Panc1 (cell line): ENCODE measurements at regions not wholly inside any gene's neighbourhood (a gene's known extent, or its start where the extent isn't known, plus 50 kb on each side); places are given as distances from the start of the nearest gene placed in this dataset.

Experiments used
- POLR2AphosphoS5 ChIP-seq: IDR thresholded peaks from 2 replicates; pipeline ENCODE4 v1.6.1; 2012; ENCODE audit warnings: mild to moderate bottlenecking, low read depth, low read length, moderate library complexity
- SIN3A ChIP-seq: IDR thresholded peaks from 2 replicates; pipeline ENCODE4 v1.6.1; 2012; ENCODE audit warnings: low read depth, mild to moderate bottlenecking, low read length, moderate library complexity, borderline replicate concordance; ENCODE audit not compliant: insufficient read depth
- TCF7L2 ChIP-seq: IDR thresholded peaks from 2 replicates; pipeline ENCODE4 v1.6.1; 2011; ENCODE audit warnings: mild to moderate bottlenecking, low read depth, low read length, inconsistent platforms
- TF ChIP-seq, protein P1 (sequence below): fragments of 450-650 bp; IDR thresholded peaks from 2 replicates; pipeline ENCODE4 v1.5.1; 2017; ENCODE audit warnings: mild to moderate bottlenecking
- TF ChIP-seq, protein P2 (sequence below), 2 experiments: IDR thresholded peaks; 2 replicates each; pipeline ENCODE4 v1.6.1; 2011 to 2012; ENCODE audit warnings: low read depth in 2 of 2, control low read depth in 1 of 2, low read length in 1 of 2, mild to moderate bottlenecking in 1 of 2, moderate library complexity in 1 of 2; ENCODE audit not compliant: insufficient read depth in 1 of 2

DNA sequence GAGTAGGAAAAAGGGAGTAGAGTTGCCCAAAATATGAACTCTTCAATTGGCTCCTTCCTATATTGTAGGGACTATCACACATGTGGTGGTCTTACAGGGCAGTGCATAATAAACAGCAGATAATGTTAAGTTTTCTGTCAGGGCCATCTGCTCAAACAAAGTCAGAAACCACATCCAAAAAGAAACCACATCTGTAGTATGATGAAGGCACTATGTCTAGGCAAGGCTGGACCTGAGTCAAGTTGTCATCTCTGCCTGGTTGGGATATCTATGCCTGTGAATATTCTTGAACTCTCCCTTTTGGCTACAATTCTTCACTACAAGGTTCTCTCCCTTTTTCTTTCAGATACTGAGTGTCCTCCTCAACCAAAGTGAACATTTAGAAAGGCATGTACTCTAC is 109.4 kb upstream of the C1GALT1C1 start:
- TF ChIP-seq, protein P1, sequence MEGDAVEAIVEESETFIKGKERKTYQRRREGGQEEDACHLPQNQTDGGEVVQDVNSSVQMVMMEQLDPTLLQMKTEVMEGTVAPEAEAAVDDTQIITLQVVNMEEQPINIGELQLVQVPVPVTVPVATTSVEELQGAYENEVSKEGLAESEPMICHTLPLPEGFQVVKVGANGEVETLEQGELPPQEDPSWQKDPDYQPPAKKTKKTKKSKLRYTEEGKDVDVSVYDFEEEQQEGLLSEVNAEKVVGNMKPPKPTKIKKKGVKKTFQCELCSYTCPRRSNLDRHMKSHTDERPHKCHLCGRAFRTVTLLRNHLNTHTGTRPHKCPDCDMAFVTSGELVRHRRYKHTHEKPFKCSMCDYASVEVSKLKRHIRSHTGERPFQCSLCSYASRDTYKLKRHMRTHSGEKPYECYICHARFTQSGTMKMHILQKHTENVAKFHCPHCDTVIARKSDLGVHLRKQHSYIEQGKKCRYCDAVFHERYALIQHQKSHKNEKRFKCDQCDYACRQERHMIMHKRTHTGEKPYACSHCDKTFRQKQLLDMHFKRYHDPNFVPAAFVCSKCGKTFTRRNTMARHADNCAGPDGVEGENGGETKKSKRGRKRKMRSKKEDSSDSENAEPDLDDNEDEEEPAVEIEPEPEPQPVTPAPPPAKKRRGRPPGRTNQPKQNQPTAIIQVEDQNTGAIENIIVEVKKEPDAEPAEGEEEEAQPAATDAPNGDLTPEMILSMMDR, result no peak
- no peak for TF ChIP-seq POLR2AphosphoS5
- TF ChIP-seq SIN3A, result no peak
- TF ChIP-seq, protein P2, sequence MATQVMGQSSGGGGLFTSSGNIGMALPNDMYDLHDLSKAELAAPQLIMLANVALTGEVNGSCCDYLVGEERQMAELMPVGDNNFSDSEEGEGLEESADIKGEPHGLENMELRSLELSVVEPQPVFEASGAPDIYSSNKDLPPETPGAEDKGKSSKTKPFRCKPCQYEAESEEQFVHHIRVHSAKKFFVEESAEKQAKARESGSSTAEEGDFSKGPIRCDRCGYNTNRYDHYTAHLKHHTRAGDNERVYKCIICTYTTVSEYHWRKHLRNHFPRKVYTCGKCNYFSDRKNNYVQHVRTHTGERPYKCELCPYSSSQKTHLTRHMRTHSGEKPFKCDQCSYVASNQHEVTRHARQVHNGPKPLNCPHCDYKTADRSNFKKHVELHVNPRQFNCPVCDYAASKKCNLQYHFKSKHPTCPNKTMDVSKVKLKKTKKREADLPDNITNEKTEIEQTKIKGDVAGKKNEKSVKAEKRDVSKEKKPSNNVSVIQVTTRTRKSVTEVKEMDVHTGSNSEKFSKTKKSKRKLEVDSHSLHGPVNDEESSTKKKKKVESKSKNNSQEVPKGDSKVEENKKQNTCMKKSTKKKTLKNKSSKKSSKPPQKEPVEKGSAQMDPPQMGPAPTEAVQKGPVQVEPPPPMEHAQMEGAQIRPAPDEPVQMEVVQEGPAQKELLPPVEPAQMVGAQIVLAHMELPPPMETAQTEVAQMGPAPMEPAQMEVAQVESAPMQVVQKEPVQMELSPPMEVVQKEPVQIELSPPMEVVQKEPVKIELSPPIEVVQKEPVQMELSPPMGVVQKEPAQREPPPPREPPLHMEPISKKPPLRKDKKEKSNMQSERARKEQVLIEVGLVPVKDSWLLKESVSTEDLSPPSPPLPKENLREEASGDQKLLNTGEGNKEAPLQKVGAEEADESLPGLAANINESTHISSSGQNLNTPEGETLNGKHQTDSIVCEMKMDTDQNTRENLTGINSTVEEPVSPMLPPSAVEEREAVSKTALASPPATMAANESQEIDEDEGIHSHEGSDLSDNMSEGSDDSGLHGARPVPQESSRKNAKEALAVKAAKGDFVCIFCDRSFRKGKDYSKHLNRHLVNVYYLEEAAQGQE (IDR thresholded peaks at IDR 0.05; ENCODE audit: insufficient read depth in 1 of 2, low read depth in 2 of 2, low read length in 1 of 2), result no peak
- no peak for TF ChIP-seq TCF7L2
